NCI-H226 (cell line): ENCODE measurements at regions not wholly inside any gene's neighbourhood (a gene's known extent, or its start where the extent isn't known, plus 50 kb on each side); places are given as distances from the start of the nearest gene placed in this dataset.

Source experiments
- DNase-seq: peaks from one replicate; pipeline ENCODE4 v3.0.0-alpha.2; 2015

DNA sequence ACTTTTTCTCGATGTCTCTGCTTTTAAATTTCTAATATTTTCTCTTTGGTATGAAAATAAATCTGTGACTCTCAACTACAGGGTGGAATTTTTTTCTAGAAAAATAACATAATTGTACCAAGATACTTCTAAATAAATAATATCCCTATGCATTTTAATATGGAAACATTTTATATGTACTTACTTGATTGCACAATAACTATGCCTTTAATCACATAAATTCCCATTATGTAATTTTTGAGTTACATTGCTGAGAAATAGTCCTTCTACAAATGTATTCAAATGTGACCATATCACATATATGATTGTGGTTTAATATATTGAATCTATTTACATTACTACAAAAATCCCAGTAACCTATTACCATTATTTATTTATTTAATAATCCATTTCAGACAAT lies 1543.3 kb upstream of the PABPC4L start:
- DNase-seq, result no peak

DNA sequence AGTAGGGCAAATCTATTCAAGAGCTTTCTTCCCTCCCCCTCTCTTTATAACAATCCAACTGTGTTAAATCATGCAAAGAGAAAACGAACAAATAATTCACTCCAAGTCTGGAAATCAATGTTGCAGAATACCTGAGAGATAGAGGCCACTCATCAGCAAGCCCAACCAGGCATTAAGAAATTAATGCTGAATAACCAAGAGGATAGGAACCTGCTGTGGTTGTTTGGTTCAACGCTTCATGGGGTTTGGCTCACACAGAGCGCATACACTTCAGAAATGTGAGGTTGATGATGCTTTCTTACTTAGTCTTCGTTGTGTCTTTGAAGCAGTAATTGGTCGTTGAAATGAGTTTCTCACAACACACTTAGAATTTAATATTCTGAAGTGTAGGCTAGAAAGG lies 1540.0 kb upstream of the PABPC4L start:
- no peak for DNase-seq

DNA sequence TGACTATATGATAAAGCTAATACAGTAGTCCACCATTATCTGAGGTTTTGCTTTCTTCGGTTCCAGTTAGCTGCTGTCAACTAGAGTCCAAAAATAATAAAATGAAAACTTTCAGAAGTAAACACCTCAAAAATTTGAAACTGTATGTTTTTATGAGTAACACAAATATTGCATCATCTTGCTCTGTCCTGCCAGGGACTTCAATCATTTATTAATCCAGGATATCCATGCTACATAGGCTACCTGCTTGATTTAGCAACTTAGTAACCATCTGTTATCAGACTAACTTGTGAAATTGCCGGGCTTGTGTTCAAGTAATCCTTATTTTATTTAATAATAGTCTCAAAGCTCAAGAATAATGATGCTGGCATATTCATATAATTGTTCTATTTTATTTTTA lies 1537.8 kb upstream of the PABPC4L start:
- DNase-seq, result no peak

DNA sequence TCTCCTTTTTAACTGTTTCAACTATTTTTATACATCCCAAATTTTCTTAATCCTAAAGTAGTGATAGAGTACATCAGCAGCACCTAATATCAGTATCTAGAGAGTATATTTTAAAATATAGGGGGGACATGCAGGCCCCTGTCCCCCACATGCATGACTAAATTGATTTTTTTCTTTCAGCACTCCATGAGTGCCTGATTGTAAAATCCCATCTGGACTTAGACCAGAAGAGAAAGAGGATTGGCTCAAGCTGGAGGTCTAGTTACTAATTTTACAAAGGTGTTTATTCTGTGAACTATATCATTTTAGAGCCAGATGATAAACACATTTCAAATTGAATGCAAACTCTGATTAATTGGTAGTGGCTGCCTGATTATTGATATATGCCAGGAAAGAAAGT lies 1533.9 kb upstream of the PABPC4L start:
- DNase-seq, result no peak

DNA sequence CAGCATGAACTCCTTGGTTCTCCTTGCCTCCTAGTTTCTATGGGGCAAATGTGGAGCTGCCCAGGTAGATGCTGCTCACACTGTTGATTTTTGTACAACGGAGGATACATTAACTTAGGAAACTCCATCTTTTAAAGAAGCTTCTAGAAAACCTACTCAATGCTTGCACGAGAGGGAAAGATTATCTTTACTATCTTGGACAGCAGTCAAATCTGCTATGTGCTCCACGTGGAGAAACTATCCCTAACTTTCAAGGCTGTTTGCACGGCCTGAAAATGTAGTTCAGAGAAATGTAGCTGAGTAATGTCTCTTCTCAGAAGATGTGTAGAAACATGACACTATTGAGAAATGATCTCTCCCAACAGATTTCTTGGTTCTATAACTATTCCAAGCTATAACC lies 1530.9 kb upstream of the PABPC4L start:
- no peak for DNase-seq

DNA sequence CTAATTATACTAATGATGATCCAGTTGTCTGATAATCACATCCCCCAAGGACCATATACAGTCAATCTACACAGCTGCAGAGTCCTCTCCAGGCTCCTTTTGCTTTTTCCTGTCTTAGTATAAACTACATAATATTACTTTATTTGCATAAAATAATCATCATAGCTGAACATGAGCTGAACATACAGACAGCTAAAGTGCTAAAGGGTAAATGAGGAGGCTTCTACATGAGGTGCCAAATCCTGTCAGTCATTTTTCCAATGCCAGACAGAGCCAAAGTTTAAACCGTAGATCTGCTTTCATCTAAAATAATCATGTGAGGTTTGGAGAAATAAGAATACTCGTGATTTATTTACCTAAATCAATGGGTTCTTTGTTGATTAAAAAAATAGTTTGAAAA lies 1530.1 kb upstream of the PABPC4L start:
- no peak for DNase-seq

DNA sequence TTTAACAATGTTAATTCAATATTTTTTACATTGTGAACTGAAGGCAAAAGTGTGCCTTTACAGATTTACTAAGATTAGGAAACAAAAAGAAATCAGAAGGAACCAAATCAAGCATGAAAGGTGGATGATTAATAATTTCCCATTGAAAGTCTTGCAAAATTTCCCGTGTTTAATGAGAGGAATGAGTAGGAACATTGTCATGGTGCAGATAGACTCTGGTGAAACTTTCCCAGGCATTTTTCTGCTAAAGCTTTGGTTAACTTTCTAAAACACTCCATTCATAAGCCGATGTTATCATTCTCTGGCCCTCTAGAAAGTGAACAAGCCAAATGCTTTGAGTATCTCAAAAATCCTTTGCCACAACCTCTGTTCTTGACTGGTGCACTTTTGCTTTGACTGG lies 1522.8 kb upstream of the PABPC4L start:
- DNase-seq, result no peak

DNA sequence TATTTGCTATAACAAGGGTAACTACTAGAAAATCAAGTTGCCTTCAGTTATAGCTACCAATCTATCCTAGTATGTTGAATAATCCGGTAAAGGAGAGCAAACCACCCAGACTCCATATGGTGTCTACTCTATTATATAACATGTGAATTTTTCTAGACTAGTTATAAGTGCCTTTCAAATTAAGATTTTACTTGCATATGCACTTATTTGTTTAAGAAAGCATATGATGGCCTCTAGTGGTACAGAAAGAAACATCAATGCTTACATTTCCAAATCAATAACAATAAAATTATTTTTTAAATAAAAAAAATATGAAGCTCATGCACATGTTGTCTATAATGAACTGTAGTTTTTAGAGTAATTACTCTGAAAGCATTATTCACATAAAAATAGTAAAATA lies 1516.4 kb upstream of the PABPC4L start:
- no peak for DNase-seq

DNA sequence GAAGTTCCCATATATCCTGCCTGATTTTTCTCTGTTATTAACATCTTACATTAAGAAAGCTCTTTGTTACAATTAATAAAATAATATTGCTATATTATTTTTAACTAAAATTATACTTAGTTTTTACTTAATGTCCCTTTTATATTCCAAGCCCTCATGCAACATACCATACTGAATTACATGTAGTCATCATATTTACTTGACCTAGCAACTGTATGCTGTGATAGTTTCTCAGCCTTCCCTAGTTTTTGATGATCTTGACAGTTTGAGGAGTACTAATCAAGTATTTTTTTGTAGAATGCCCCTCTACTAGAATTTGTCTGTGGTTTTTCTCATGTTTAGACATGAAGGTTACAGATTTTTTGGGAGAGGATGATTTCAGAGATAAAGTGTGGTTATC lies 1503.8 kb upstream of the PABPC4L start:
- DNase-seq, result no peak

DNA sequence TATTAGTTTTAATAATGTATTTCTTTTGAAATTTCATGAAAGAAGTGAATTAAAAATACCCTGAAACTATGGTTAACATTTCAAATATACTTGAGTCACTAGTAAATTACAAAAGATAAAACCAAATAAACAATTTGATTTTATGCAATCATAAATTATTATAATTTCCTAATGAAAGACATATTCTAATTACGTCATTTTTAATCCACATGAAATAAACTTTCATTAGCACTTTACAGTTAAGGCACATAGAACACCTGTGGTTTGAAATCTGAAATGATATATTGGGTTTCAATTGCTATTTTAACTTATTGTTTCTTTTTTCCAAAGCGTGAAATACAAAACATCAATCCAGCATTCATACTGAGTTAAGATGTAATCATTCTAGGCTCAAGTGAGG lies 1492.5 kb upstream of the PABPC4L start:
- no peak for DNase-seq

DNA sequence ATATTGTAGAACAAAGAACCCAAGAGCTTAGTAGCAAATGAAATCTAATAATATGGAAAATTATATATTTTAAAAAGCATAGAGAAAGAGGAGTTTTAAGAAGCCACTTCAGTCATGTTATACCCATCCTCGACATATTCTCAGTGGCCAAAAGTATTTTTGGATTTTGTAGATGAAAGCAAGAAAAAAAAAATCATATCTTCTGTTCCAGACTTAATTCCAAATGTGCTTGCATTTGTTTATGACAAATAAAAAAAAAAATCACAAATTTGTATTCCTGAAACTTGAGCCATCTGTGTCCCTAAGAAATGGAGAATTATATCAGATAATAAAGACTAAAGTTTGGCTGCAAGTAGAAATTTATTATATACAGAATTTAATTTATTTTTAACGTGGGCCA lies 1482.4 kb upstream of the PABPC4L start:
- DNase-seq, result no peak

DNA sequence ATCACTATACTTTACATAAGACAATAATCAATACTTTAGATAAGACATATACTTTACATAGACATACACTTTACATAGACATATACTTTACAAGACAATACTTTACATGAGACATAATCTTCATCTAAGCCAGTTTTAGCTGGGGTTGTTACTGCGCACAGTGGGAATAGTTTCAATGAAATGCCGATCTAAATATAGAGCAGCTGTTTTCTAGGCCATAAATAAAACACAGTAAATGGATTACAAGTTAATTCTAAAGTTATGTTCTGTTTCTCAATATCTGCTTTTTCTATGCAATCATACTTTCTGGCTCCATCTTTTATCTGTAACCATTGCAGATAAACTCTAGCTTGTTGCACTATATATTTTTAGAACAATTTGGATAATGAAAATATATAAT lies 1470.6 kb upstream of the PABPC4L start:
- DNase-seq, result no peak

DNA sequence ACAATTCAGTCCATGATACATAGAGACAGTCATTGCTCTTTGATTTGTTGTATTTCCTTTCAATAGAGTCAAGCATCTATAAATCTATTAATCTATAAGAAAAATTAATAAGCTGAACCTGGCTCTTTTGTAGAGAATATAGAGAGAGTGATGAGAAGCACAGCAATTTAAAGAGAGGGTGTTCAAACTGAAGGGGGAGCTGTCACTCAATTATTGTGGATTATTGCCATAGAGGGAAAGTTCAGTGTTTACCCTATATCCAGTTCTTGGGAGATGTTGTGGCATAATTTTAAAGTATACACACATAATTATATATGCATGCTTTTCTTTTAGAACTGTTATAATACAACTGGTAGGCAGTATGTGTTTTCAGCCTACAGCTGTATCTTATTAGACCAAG lies 1469.0 kb upstream of the PABPC4L start:
- DNase-seq, result no peak
